GM23248 (cell line): ENCODE measurements at regions not wholly inside any gene's neighbourhood (a gene's known extent, or its start where the extent isn't known, plus 50 kb on each side); places are given as distances from the start of the nearest gene placed in this dataset.

ENCODE experiments used
- DNase-seq: peaks from one replicate; pipeline ENCODE4 v3.0.0-alpha.2; 2015
- H2AFZ ChIP-seq: fragments of 200-600 bp; sonication (generic); 2 replicates; pipeline ENCODE4 v1.6.1; 2016; ENCODE audit warnings: antibody characterized with exemption
- H3F3A ChIP-seq: fragments of 200-600 bp; sonication (generic); 2 replicates; pipeline ENCODE4 v1.6.1; 2016; ENCODE audit warnings: mild to moderate bottlenecking, antibody characterized with exemption, mixed run types; ENCODE audit not compliant: insufficient read depth
- H3K27ac ChIP-seq: fragments of 200-600 bp; sonication (generic); 2 replicates; pipeline ENCODE4 v1.5.1; 2016; ENCODE audit warnings: mild to moderate bottlenecking
- H3K27me3 ChIP-seq: fragments of 200-600 bp; sonication (generic); replicated peaks from 2 replicates; pipeline ENCODE4 v1.6.1; 2016; ENCODE audit warnings: mild to moderate bottlenecking; ENCODE audit not compliant: insufficient read depth
- H3K36me3 ChIP-seq: fragments of 200-600 bp; sonication (generic); 2 replicates; pipeline ENCODE4 v1.6.1; 2016; ENCODE audit warnings: low read depth, mild to moderate bottlenecking
- H3K4me1 ChIP-seq: fragments of 200-600 bp; sonication (generic); 2 replicates; pipeline ENCODE4 v1.6.1; 2016; ENCODE audit warnings: mild to moderate bottlenecking; ENCODE audit not compliant: insufficient read depth
- H3K4me2 ChIP-seq: fragments of 200-600 bp; sonication (generic); one replicate; pipeline ENCODE4 v1.6.1; 2016; ENCODE audit warnings: mild to moderate bottlenecking; ENCODE audit not compliant: unreplicated experiment
- H3K4me3 ChIP-seq: fragments of 200-600 bp; sonication (generic); 2 replicates; pipeline ENCODE4 v1.5.1; 2016; ENCODE audit warnings: mild to moderate bottlenecking
- H3K79me2 ChIP-seq: fragments of 200-600 bp; sonication (generic); 2 replicates; pipeline ENCODE4 v1.6.1; 2016; ENCODE audit warnings: mild to moderate bottlenecking; ENCODE audit not compliant: insufficient read depth
- H3K9ac ChIP-seq: fragments of 200-600 bp; sonication (generic); 2 replicates; pipeline ENCODE4 v1.6.1; 2016; ENCODE audit warnings: mild to moderate bottlenecking
- H3K9me2 ChIP-seq: fragments of 200-600 bp; sonication (generic); 2 replicates; pipeline ENCODE4 v1.6.1; 2016; ENCODE audit warnings: mixed run types, mild to moderate bottlenecking, moderate library complexity; ENCODE audit not compliant: insufficient read depth
- H3K9me3 ChIP-seq: fragments of 200-600 bp; sonication (generic); one replicate; pipeline ENCODE4 v1.6.1; 2017; ENCODE audit warnings: low read depth
- H4K20me1 ChIP-seq: fragments of 200-600 bp; sonication (generic); 2 replicates; pipeline ENCODE4 v1.6.0; 2016; ENCODE audit not compliant: insufficient read depth
- EZH2 ChIP-seq: fragments of 200-600 bp; sonication (generic); IDR thresholded peaks from 2 replicates; pipeline ENCODE4 v1.6.1; 2018; ENCODE audit warnings: antibody characterized with exemption, mild to moderate bottlenecking; ENCODE audit not compliant: insufficient read depth, poor library complexity, severe bottlenecking
- EZH2phosphoT487 ChIP-seq: fragments of 200-600 bp; sonication (generic); IDR thresholded peaks from 2 replicates; pipeline ENCODE4 v1.6.1; 2018; ENCODE audit warnings: antibody characterized with exemption, moderate library complexity, mild to moderate bottlenecking, low read depth; ENCODE audit not compliant: insufficient read depth
- WGBS, 2 experiments: methylation state at CpG; one replicate each; pipeline ENCODE4 v1.1.6; 2015 to 2017; ENCODE audit warnings: low lambda C conversion rate in 2 of 2, low coverage in 1 of 2; ENCODE audit errors: missing lambda C conversion rate in 2 of 2; 5-methylcytosine and 5-hydroxymethylcytosine counted together
- in situ Hi-C: fragments of 300-500 bp; cut with MboI; formaldehyde crosslinking; loops from 2 replicates; pipeline ENCODE4 v1.15.0; 2020

GRCh38 chr18:26740396-26740795, 125.1 kb downstream of the AQP4 start:
- Histone ChIP-seq H3K9me2 (no peaks in the 10 kb centered on the region), H3K4me2 (no peak overlapping the region), H3F3A (no peaks in the 10 kb centered on the region), H3K27me3 (no peaks in the 10 kb centered on the region; the same call in 1 of the 2 replicates), H3K36me3 (no peaks in the 10 kb centered on the region), H3K79me2 (no peaks in the 10 kb centered on the region), H3K9ac (no peak overlapping the region), H4K20me1 (no peaks in the 10 kb centered on the region), H3K27ac (no peak overlapping the region), H2AFZ (no peak overlapping the region), H3K4me3 (no peak overlapping the region), H3K4me1 (no peaks in the 10 kb centered on the region), H3K9me3 (no peaks in the 10 kb centered on the region)
- WGBS, 2 experiments: 68 to 72% methylated on average over 2 of the region's 2 CpGs
- in situ Hi-C loops: no loop called here
- TF ChIP-seq EZH2: no peak
- no peak for TF ChIP-seq EZH2phosphoT487
- no peak for DNase-seq

GRCh38 chr18:26738706-26739105, 126.8 kb downstream of the AQP4 start:
- Histone ChIP-seq H4K20me1 (no peaks in the 10 kb centered on the region), H3K9me2 (no peaks in the 10 kb centered on the region), H2AFZ (no peak overlapping the region), H3K79me2 (no peaks in the 10 kb centered on the region), H3K4me3 (no peak overlapping the region), H3K27me3 (no peaks in the 10 kb centered on the region; the same call in 1 of the 2 replicates), H3F3A (no peaks in the 10 kb centered on the region), H3K36me3 (no peaks in the 10 kb centered on the region), H3K4me1 (no peaks in the 10 kb centered on the region), H3K9ac (no peak overlapping the region), H3K9me3 (no peaks in the 10 kb centered on the region), H3K27ac (no peak overlapping the region), H3K4me2 (no peak overlapping the region)
- no peak for DNase-seq
- in situ Hi-C loops: no loop called here
- 47 to 49% methylated on average over 3 of the region's 3 CpGs for WGBS, 2 experiments
- no peak for TF ChIP-seq EZH2
- no peak for TF ChIP-seq EZH2phosphoT487

- no peaks in the 10 kb centered on the region for H3F3A ChIP-seq
- no peaks in the 10 kb centered on the region for H3K79me2 ChIP-seq
- H3K9me3 ChIP-seq: no peaks in the 10 kb centered on the region
- no peak overlapping the region for H3K27ac ChIP-seq
- no peak overlapping the region for H3K9ac ChIP-seq
- H3K36me3 ChIP-seq: no peaks in the 10 kb centered on the region
- no peaks in the 10 kb centered on the region for H4K20me1 ChIP-seq
- DNase-seq: no peak
- H3K4me3 ChIP-seq: no peak overlapping the region
- TF ChIP-seq EZH2 (no peak), EZH2phosphoT487 (no peak)
- H3K27me3 ChIP-seq: no peaks in the 10 kb centered on the region; the same call in 1 of the 2 replicates
- H2AFZ ChIP-seq: no peak overlapping the region
- no peaks in the 10 kb centered on the region for H3K9me2 ChIP-seq
- no peaks in the 10 kb centered on the region for H3K4me1 ChIP-seq
- H3K4me2 ChIP-seq: no peak overlapping the region
- 66 to 79% methylated on average over 1 of the region's 1 CpG for WGBS, 2 experiments
- in situ Hi-C loops: no loop called here
Observed at GRCh38 chr18:26736301-26736700, 129.2 kb downstream of the AQP4 start.

- no peak overlapping the region for H3K4me2 ChIP-seq
- no peak overlapping the region for H3K9ac ChIP-seq
- H4K20me1 ChIP-seq: no peaks in the 10 kb centered on the region
- H3K4me1 ChIP-seq: no peaks in the 10 kb centered on the region
- TF ChIP-seq EZH2phosphoT487 (no peak), EZH2 (no peak)
- no peak overlapping the region for H3K4me3 ChIP-seq
- DNase-seq: no peak
- no peak overlapping the region for H3K27ac ChIP-seq
- H3K36me3 ChIP-seq: no peaks in the 10 kb centered on the region
- no peaks in the 10 kb centered on the region for H3K9me2 ChIP-seq
- no peaks in the 10 kb centered on the region for H3F3A ChIP-seq
- in situ Hi-C loops: no loop called here
- 20 to 21% methylated on average over 4 of the region's 4 CpGs for WGBS, 2 experiments
- H2AFZ ChIP-seq: no peak overlapping the region
- H3K9me3 ChIP-seq: no peaks in the 10 kb centered on the region
- no peaks in the 10 kb centered on the region for H3K79me2 ChIP-seq
- no peaks in the 10 kb centered on the region; the same call in 1 of the 2 replicates for H3K27me3 ChIP-seq
Observed at GRCh38 chr18:26734760-26735159, 130.7 kb downstream of the AQP4 start.

- no peaks in the 10 kb centered on the region for H3K79me2 ChIP-seq
- no peaks in the 10 kb centered on the region for H3K36me3 ChIP-seq
- no peak overlapping the region for H3K4me2 ChIP-seq
- no peak overlapping the region for H3K9ac ChIP-seq
- no peaks in the 10 kb centered on the region for H4K20me1 ChIP-seq
- 9 to 24% methylated on average over 2 of the region's 2 CpGs for WGBS, 2 experiments
- peaks cover 6% of the 10 kb centered on the region; the same call in 1 of the 2 replicates for H3K27me3 ChIP-seq
- DNase-seq: no peak
- in situ Hi-C loops: no loop called here
- H3K4me1 ChIP-seq: no peaks in the 10 kb centered on the region
- no peaks in the 10 kb centered on the region for H3F3A ChIP-seq
- no peak overlapping the region for H3K27ac ChIP-seq
- no peaks in the 10 kb centered on the region for H3K9me2 ChIP-seq
- H3K4me3 ChIP-seq: no peak overlapping the region
- H3K9me3 ChIP-seq: no peaks in the 10 kb centered on the region
- TF ChIP-seq EZH2 (no peak), EZH2phosphoT487 (no peak)
- no peak overlapping the region for H2AFZ ChIP-seq
Observed at GRCh38 chr18:26729449-26729848, 136.1 kb downstream of the AQP4 start.
